K562 (cell line): ENCODE measurements at regions not wholly inside any gene's neighbourhood (a gene's known extent, or its start where the extent isn't known, plus 50 kb on each side); places are given as distances from the start of the nearest gene placed in this dataset.

Experiments
- ATAC-seq: fragments of 200-7000 bp; cut with Tn5 transposase; 3 replicates; pipeline ENCODE4 v1.9.1; 2020; ENCODE audit warnings: moderate library complexity
- BruUV-seq: library from RNA; stranded (reverse); fragments of 400-500 nt; replicated peaks from 2 replicates; lab custom pipeline; 2021; lab: Mats Ljungman, UMichigan
- CTCF ChIA-PET: fragments of 300-600 bp; formaldehyde crosslinking; extraction: SDS; loops from one replicate; lab custom pipeline; 2021; ENCODE audit warnings: low intra/inter-chr PET ratio; lab: Yijun Ruan, JAX
- POLR2A ChIA-PET: fragments of 300-600, 350-650 bp; sonication (Branson Sonifier 250); formaldehyde crosslinking; extraction: SDS; loops from one replicate; lab custom pipeline; 2021; ENCODE audit warnings: antibody characterized with exemption, inconsistent platforms; lab: Yijun Ruan, JAX
- DNase-seq, 4 experiments: peaks; one replicate each; pipeline versions ENCODE4 v3.0.0 to v3.0.0-alpha.2; 2011 to 2018; ENCODE audit warnings: low spot score in 3 of 4, mixed read lengths in 3 of 4; ENCODE audit errors: extremely low read depth in 1 of 4
- FAIRE-seq: peaks from 2 replicates; lab custom pipeline; 2011; peaks lifted over from hg19 to GRCh38; lab: Jason Lieb, UNC
- H2AFZ ChIP-seq: 2 replicates; pipeline ENCODE4 v1.6.0; 2011; ENCODE audit warnings: low read depth, low read length, control low read depth, inconsistent platforms
- H3K27ac ChIP-seq: fragments of 200-600 bp; 3 replicates; pipeline ENCODE4 v1.8.0; 2011; ENCODE audit warnings: low read depth, mild to moderate bottlenecking, control low read depth, inconsistent platforms, low read length, moderate library complexity, mixed read lengths; ENCODE audit errors: extremely low read depth
- H3K27me3 ChIP-seq, 2 experiments: fragments of 300-600 bp in 1 of 2; 2 replicates in 1 of 2; 3 replicates in 1 of 2; pipeline versions ENCODE4 v1.6.0 to v1.8.0; 2011; ENCODE audit warnings: inconsistent platforms in 2 of 2, low read length in 2 of 2, mild to moderate bottlenecking in 1 of 2, mixed read lengths in 1 of 2, moderate library complexity in 1 of 2; ENCODE audit not compliant: control insufficient read depth in 2 of 2, insufficient read depth in 2 of 2
- H3K36me3 ChIP-seq: fragments of 300-600 bp; 3 replicates; pipeline ENCODE4 v1.8.0; 2011; ENCODE audit warnings: mild to moderate bottlenecking, low read length, inconsistent platforms; ENCODE audit not compliant: control insufficient read depth, insufficient read depth
- H3K4me1 ChIP-seq, 2 experiments: fragments of 200-600 bp in 1 of 2; replicated peaks in 1 of 2; 2 replicates in 1 of 2; 3 replicates in 1 of 2; pipeline versions ENCODE4 v1.5.1 to v1.8.0; 2011; ENCODE audit warnings: inconsistent platforms in 2 of 2, low read length in 2 of 2, mild to moderate bottlenecking in 1 of 2, mixed read lengths in 1 of 2, moderate library complexity in 1 of 2; ENCODE audit not compliant: control insufficient read depth in 2 of 2, insufficient read depth in 2 of 2
- H3K4me2 ChIP-seq: 2 replicates; pipeline ENCODE4 v1.6.1; 2011; ENCODE audit warnings: low read length, control low read depth, inconsistent platforms, mixed read lengths; ENCODE audit not compliant: insufficient read depth
- H3K4me3 ChIP-seq: fragments of 200-600 bp; sonication (generic), shearing (Covaris generic); 2 replicates; pipeline ENCODE4 v1.5.1; 2016; ENCODE audit warnings: control low read depth, inconsistent platforms
- H3K79me2 ChIP-seq: fragments of 200-600 bp; 3 replicates; pipeline ENCODE4 v1.8.0; 2011; ENCODE audit warnings: low read length, inconsistent platforms; ENCODE audit not compliant: control insufficient read depth, insufficient read depth
- H3K9ac ChIP-seq, 2 experiments: 2 replicates each; pipeline versions ENCODE4 v1.6.0 to v1.6.1; 2011; ENCODE audit warnings: low read depth in 2 of 2, low read length in 2 of 2, control low read depth in 1 of 2, inconsistent platforms in 1 of 2, mild to moderate bottlenecking in 1 of 2, mixed read lengths in 1 of 2; ENCODE audit not compliant: insufficient read depth in 1 of 2
- H3K9me1 ChIP-seq: one replicate; pipeline ENCODE4 v1.6.0; 2011; ENCODE audit warnings: inconsistent platforms, mild to moderate bottlenecking, low read length, moderate library complexity; ENCODE audit not compliant: control insufficient read depth, insufficient read depth
- H3K9me3 ChIP-seq: replicated peaks from 2 replicates; pipeline ENCODE4 v1.5.1; 2011; ENCODE audit warnings: low read depth, low read length, inconsistent platforms; ENCODE audit not compliant: control insufficient read depth, insufficient read depth
- H4K20me1 ChIP-seq: replicated peaks from 2 replicates; pipeline ENCODE4 v1.6.1; 2011; ENCODE audit warnings: low read length, inconsistent platforms, mixed read lengths; ENCODE audit not compliant: control insufficient read depth, insufficient read depth
- CTBP1 ChIP-seq: fragments of 450-650 bp; IDR thresholded peaks from 2 replicates; pipeline ENCODE4 v1.6.1; 2016; ENCODE audit warnings: borderline replicate concordance
- DLX4 ChIP-seq: fragments of 250-450 bp; sonication (Bioruptor Pico); IDR thresholded peaks from 2 replicates; pipeline ENCODE4 v1.6.1; 2021; ENCODE audit warnings: mild to moderate bottlenecking
- FOXA3 ChIP-seq, 2 experiments: fragments of 450-650 bp in 1 of 2; sonication (generic) in 1 of 2; formaldehyde crosslinking; IDR thresholded peaks in 1 of 2; conservative IDR thresholded peaks in 1 of 2; 2 replicates each; pipeline versions ENCODE4 v1.4.0 to v1.8.0; 2020 to 2022; ENCODE audit warnings: mild to moderate bottlenecking in 2 of 2, missing genetic modification reagents in 1 of 2
- GTF2F1 ChIP-seq: IDR thresholded peaks from 2 replicates; pipeline ENCODE4 v1.6.1; 2011; ENCODE audit warnings: low read depth, low read length, improper control_type of control experiment
- HDGF ChIP-seq: fragments of 450-650 bp; IDR thresholded peaks from 2 replicates; pipeline ENCODE4 v1.6.1; 2016
- KDM4B ChIP-seq, 2 experiments: fragments of 450-650 bp in 1 of 2; sonication (generic) in 1 of 2; IDR thresholded peaks; 2 replicates each; pipeline ENCODE4 v1.6.1; 2016 to 2017; ENCODE audit warnings: borderline replicate concordance in 2 of 2, antibody characterized with exemption in 1 of 2, low read depth in 1 of 2, mild to moderate bottlenecking in 1 of 2
- RBM34 ChIP-seq: fragments of 200-400 bp; formaldehyde crosslinking; IDR thresholded peaks from 2 replicates; pipeline ENCODE4 v1.6.1; 2018; ENCODE audit warnings: low read length, borderline replicate concordance; ENCODE audit not compliant: insufficient read depth
- ZNF197 ChIP-seq: fragments of 200-800 bp; sonication (Bioruptor generic); IDR thresholded peaks from 2 replicates; pipeline ENCODE4 v1.6.1; 2016; ENCODE audit warnings: low read depth, missing genetic modification characterization, missing compliant biosample characterization
- ZNF282 ChIP-seq: sonication (generic); formaldehyde crosslinking; IDR thresholded peaks from 2 replicates; pipeline ENCODE4 v1.8.1; 2023; ENCODE audit warnings: missing genetic modification reagents
- WGBS: fragments of 100-300 bp; shearing (Covaris generic); methylation state at CpG from one replicate; pipeline ENCODE4 v1.1.6; 2016; ENCODE audit warnings: low coverage, mixed read lengths; ENCODE audit not compliant: insufficient coverage; ENCODE audit errors: missing lambda C conversion rate; 5-methylcytosine and 5-hydroxymethylcytosine counted together
- in situ Hi-C: fragments of 300-500 bp; cut with MboI; formaldehyde crosslinking; loops from 4 replicates; pipeline ENCODE4 v1.15.0; 2018; ENCODE audit warnings: inconsistent platforms, mixed read lengths
- intact Hi-C: fragments of 100-400 bp; cut with micrococcal nuclease; formaldehyde crosslinking; loops from 2 replicates; pipeline ENCODE4 v1.14.2; 2022
- TF ChIP-seq, protein P1 (sequence below): fragments of 450-650 bp; IDR thresholded peaks from 2 replicates; pipeline ENCODE4 v1.6.1; 2016; ENCODE audit warnings: mild to moderate bottlenecking
- TF ChIP-seq, protein P2 (sequence below): fragments of 450-650 bp; IDR thresholded peaks from 2 replicates; pipeline ENCODE4 v1.6.1; 2016; ENCODE audit warnings: low read depth

DNA sequence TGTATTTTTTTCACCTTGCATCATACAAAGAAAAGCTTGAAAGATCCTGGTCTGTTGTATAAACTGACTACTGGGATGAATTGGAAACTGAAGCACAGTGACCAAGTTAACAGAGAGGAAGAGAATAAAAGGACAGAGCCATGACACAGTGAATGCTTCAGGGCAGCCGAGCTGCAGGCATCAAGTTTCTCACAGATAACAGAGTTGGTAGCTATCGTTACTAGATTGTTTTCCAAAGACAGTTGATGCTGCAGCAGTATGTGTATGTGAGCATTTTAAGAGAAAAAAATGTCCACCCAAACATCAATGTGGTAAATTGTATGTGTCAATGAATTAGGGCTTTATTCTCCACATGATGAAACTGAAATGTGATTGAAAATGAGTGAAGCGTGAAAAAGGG lies 1032.7 kb downstream of the ADGRL3 start:
- no peak for FAIRE-seq
- TF ChIP-seq ZNF282 (CRISPR knock-in tag) (no peak), FOXA3 (CRISPR knock-in tag; conservative IDR thresholded peaks at IDR 0.05 in 1 of 2, IDR thresholded peaks at IDR 0.05 in 1 of 2) (no peak), RBM34 (no peak), HDGF (no peak), CTBP1 (no peak), KDM4B (IDR thresholded peaks at IDR 0.05; ENCODE audit: borderline replicate concordance in 2 of 2, low read depth in 1 of 2) (no peak), GTF2F1 (no peak), ZNF197 (no peak), DLX4 (no peak)
- TF ChIP-seq, protein P1, sequence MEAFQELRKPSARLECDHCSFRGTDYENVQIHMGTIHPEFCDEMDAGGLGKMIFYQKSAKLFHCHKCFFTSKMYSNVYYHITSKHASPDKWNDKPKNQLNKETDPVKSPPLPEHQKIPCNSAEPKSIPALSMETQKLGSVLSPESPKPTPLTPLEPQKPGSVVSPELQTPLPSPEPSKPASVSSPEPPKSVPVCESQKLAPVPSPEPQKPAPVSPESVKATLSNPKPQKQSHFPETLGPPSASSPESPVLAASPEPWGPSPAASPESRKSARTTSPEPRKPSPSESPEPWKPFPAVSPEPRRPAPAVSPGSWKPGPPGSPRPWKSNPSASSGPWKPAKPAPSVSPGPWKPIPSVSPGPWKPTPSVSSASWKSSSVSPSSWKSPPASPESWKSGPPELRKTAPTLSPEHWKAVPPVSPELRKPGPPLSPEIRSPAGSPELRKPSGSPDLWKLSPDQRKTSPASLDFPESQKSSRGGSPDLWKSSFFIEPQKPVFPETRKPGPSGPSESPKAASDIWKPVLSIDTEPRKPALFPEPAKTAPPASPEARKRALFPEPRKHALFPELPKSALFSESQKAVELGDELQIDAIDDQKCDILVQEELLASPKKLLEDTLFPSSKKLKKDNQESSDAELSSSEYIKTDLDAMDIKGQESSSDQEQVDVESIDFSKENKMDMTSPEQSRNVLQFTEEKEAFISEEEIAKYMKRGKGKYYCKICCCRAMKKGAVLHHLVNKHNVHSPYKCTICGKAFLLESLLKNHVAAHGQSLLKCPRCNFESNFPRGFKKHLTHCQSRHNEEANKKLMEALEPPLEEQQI, result no peak
- TF ChIP-seq, protein P2, sequence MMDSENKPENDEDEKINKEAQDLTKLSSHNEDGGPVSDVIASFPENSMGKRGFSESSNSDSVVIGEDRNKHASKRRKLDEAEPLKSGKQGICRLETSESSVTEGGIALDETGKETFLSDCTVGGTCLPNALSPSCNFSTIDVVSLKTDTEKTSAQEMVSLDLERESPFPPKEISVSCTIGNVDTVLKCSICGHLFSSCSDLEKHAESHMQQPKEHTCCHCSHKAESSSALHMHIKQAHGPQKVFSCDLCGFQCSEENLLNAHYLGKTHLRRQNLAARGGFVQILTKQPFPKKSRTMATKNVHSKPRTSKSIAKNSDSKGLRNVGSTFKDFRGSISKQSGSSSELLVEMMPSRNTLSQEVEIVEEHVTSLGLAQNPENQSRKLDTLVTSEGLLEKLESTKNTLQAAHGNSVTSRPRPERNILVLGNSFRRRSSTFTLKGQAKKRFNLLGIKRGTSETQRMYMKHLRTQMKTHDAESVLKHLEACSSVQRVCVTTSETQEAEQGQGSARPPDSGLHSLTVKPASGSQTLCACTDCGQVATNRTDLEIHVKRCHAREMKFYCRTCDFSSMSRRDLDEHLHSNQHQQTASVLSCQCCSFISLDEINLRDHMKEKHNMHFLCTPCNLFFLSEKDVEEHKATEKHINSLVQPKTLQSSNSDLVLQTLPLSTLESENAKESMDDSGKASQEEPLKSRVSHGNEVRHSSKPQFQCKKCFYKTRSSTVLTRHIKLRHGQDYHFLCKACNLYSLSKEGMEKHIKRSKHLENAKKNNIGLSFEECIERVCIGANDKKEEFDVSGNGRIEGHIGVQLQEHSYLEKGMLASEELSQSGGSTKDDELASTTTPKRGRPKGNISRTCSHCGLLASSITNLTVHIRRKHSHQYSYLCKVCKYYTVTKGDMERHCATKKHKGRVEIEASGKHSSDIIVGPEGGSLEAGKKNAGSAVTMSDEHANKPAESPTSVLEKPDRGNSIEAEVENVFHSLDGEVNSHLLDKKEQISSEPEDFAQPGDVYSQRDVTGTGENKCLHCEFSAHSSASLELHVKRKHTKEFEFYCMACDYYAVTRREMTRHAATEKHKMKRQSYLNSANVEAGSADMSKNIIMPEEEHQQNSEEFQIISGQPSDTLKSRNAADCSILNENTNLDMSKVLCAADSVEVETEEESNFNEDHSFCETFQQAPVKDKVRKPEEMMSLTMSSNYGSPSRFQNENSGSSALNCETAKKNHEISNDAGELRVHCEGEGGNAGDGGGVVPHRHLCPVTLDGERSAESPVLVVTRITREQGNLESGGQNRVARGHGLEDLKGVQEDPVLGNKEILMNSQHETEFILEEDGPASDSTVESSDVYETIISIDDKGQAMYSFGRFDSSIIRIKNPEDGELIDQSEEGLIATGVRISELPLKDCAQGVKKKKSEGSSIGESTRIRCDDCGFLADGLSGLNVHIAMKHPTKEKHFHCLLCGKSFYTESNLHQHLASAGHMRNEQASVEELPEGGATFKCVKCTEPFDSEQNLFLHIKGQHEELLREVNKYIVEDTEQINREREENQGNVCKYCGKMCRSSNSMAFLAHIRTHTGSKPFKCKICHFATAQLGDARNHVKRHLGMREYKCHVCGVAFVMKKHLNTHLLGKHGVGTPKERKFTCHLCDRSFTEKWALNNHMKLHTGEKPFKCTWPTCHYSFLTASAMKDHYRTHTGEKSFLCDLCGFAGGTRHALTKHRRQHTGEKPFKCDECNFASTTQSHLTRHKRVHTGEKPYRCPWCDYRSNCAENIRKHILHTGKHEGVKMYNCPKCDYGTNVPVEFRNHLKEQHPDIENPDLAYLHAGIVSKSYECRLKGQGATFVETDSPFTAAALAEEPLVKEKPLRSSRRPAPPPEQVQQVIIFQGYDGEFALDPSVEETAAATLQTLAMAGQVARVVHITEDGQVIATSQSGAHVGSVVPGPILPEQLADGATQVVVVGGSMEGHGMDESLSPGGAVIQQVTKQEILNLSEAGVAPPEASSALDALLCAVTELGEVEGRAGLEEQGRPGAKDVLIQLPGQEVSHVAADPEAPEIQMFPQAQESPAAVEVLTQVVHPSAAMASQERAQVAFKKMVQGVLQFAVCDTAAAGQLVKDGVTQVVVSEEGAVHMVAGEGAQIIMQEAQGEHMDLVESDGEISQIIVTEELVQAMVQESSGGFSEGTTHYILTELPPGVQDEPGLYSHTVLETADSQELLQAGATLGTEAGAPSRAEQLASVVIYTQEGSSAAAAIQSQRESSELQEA, result no peak

More for the DNA sequence above, 1032.7 kb downstream of the ADGRL3 start:
- ATAC-seq, result no peak
- H2AFZ ChIP-seq, result no peak overlapping the region
- no peak for DNase-seq
- H3K9ac ChIP-seq, result no peak overlapping the region
- intact Hi-C loops, result no loop called here
- no peaks in the 10 kb centered on the region for H3K36me3 ChIP-seq
- H3K9me3 ChIP-seq, result no peaks in the 10 kb centered on the region
- no peaks in the 10 kb centered on the region for H3K4me1 ChIP-seq
- H4K20me1 ChIP-seq, result no peaks in the 10 kb centered on the region
- CTCF ChIA-PET, result no interaction called here
- H3K9me1 ChIP-seq, result no peaks in the 10 kb centered on the region
- BruUV-seq, result no TSS peak
- POLR2A ChIA-PET, result no interaction called here
- H3K27ac ChIP-seq, result no peak overlapping the region
- in situ Hi-C loops, result no loop called here
- H3K79me2 ChIP-seq, result no peaks in the 10 kb centered on the region
- H3K4me3 ChIP-seq, result no peak overlapping the region
- WGBS, result 0% methylated on average over 3 of the region's 3 CpGs
- no peak overlapping the region for H3K4me2 ChIP-seq
- H3K27me3 ChIP-seq, result no peaks in the 10 kb centered on the region
